B cell (primary cell): ENCODE measurements at regions not wholly inside any gene's neighbourhood (a gene's known extent, or its start where the extent isn't known, plus 50 kb on each side); places are given as distances from the start of the nearest gene placed in this dataset.

Source experiments
- ATAC-seq: fragments of 200-7000 bp; cut with Tn5 transposase; one replicate; pipeline ENCODE4 v1.10.0; 2021; ENCODE audit warnings: low read depth, mild to moderate bottlenecking, moderate number of reproducible peaks, moderate library complexity
- CTCF ChIA-PET: fragments of 350-600 bp; sonication (Branson Sonifier 250); formaldehyde crosslinking; loops from one replicate; lab custom pipeline; 2021; ENCODE audit warnings: antibody characterized with exemption, inconsistent platforms; lab: Charles Lee
- POLR2A ChIA-PET: fragments of 350-600 bp; sonication (Branson Sonifier 250); formaldehyde crosslinking; loops from one replicate; lab custom pipeline; 2021; ENCODE audit warnings: antibody characterized with exemption; lab: Charles Lee
- DNase-seq: peaks from one replicate; pipeline ENCODE4 v3.0.0; 2013
- H2AFZ ChIP-seq: 2 replicates; pipeline ENCODE4 v1.6.1; 2012; ENCODE audit warnings: mild to moderate bottlenecking, low read depth, low read length; ENCODE audit not compliant: insufficient read depth, poor library complexity, severe bottlenecking
- H3K27ac ChIP-seq, 2 donors: 1 replicate in 1 of 2; 2 replicates in 1 of 2; pipeline ENCODE4 v1.5.1; 2012 to 2013; ENCODE audit warnings: low read length in 2 of 2, mild to moderate bottlenecking in 2 of 2, moderate library complexity in 1 of 2
- H3K27me3 ChIP-seq, 4 experiments: fragments of 200-600 bp in 1 of 4; sonication (generic) in 1 of 4; replicated peaks in 1 of 4; 1 replicate in 2 of 4; 2 replicates in 2 of 4; pipeline versions ENCODE4 v1.6.1 to v1.7.0; 2013 to 2016; ENCODE audit warnings: low read length in 3 of 4, mild to moderate bottlenecking in 2 of 4, mixed read lengths in 1 of 4, moderate library complexity in 1 of 4; ENCODE audit not compliant: insufficient read depth in 4 of 4, control insufficient read depth in 3 of 4; ENCODE audit errors: control extremely low read depth in 1 of 4
- H3K36me3 ChIP-seq, 2 experiments: replicated peaks in 1 of 2; 1 replicate in 1 of 2; 2 replicates in 1 of 2; pipeline versions ENCODE4 v1.6.1 to v1.7.1; 2013; ENCODE audit warnings: low read length in 1 of 2; ENCODE audit not compliant: insufficient read depth in 2 of 2, control insufficient read depth in 1 of 2; ENCODE audit errors: control extremely low read depth in 1 of 2, extremely low read depth in 1 of 2
- H3K4me1 ChIP-seq, 2 donors: fragments of 200-600 bp in 1 of 2; sonication (generic) in 1 of 2; 1 replicate in 1 of 2; 2 replicates in 1 of 2; pipeline versions ENCODE4 v1.5.1 to v1.6.1; 2013 to 2017; ENCODE audit warnings: low read length in 2 of 2; ENCODE audit not compliant: control insufficient read depth in 2 of 2, insufficient read depth in 2 of 2
- H3K4me2 ChIP-seq: replicated peaks from 2 replicates; pipeline ENCODE3; 2012; ENCODE audit warnings: mild to moderate bottlenecking, low read depth, low read length; ENCODE audit not compliant: poor library complexity, severe bottlenecking
- H3K4me3 ChIP-seq, 5 experiments: fragments of 200-600 bp in 1 of 5; sonication (generic) in 1 of 5; 1 replicate in 3 of 5; 2 replicates in 2 of 5; pipeline versions ENCODE4 v1.5.1 to v1.7.0; 2011 to 2016; ENCODE audit warnings: low read length in 4 of 5, mild to moderate bottlenecking in 4 of 5, low read depth in 2 of 5, control low read depth in 1 of 5, moderate library complexity in 1 of 5; ENCODE audit not compliant: insufficient read depth in 1 of 5; ENCODE audit errors: control extremely low read depth in 1 of 5, extremely low read depth in 1 of 5
- H3K79me2 ChIP-seq: fragments of 200-600 bp; sonication (generic); one replicate; pipeline ENCODE4 v1.6.0; 2016; ENCODE audit warnings: low read length; ENCODE audit not compliant: control insufficient read depth, insufficient read depth
- H3K9ac ChIP-seq: fragments of 200-600 bp; sonication (generic); 2 replicates; pipeline ENCODE4 v1.6.1; 2017; ENCODE audit warnings: mild to moderate bottlenecking, low read length, moderate library complexity
- H3K9me3 ChIP-seq, 3 donors: one replicate each; pipeline versions ENCODE4 v1.6.1 to v1.7.1; 2013; ENCODE audit warnings: low read length in 2 of 3; ENCODE audit not compliant: control insufficient read depth in 2 of 3, insufficient read depth in 1 of 3; ENCODE audit errors: control extremely low read depth in 1 of 3
- H4K20me1 ChIP-seq: 2 replicates; pipeline ENCODE4 v1.6.0; 2012; ENCODE audit warnings: mild to moderate bottlenecking, low read length; ENCODE audit not compliant: insufficient read depth, control insufficient read depth, poor library complexity, severe bottlenecking
- H3K27ac Mint-ChIP-seq: one replicate; pipeline ENCODE4 v1.8.0; 2021; ENCODE audit warnings: mixed read lengths
- H3K27me3 Mint-ChIP-seq: one replicate; pipeline ENCODE4 v1.8.0; 2021; ENCODE audit warnings: mixed read lengths
- H3K4me1 Mint-ChIP-seq: one replicate; pipeline ENCODE4 v1.8.0; 2021; ENCODE audit warnings: mixed read lengths
- H3K4me3 Mint-ChIP-seq: one replicate; pipeline ENCODE4 v1.8.0; 2021; ENCODE audit warnings: mixed read lengths
- H3K9me3 Mint-ChIP-seq: one replicate; pipeline ENCODE4 v1.8.0; 2022; ENCODE audit warnings: mixed read lengths; ENCODE audit not compliant: insufficient read depth
- EZH2 ChIP-seq: IDR thresholded peaks from 2 replicates; pipeline ENCODE4 v1.6.1; 2012; ENCODE audit warnings: borderline replicate concordance, low read depth, mild to moderate bottlenecking, moderate library complexity, low read length; ENCODE audit not compliant: insufficient read depth, poor library complexity, severe bottlenecking
- WGBS: methylation state at CpG from one replicate; pipeline ENCODE4 v1.1.5; 2013; ENCODE audit warnings: missing lambda C conversion rate; ENCODE audit not compliant: insufficient coverage; 5-methylcytosine and 5-hydroxymethylcytosine counted together
- intact Hi-C: fragments of 100-400 bp; cut with micrococcal nuclease; formaldehyde crosslinking; loops from one replicate; pipeline ENCODE4 v1.10.0; 2022
- TF ChIP-seq, protein P1 (sequence below): fragments of 200-600 bp; IDR thresholded peaks from one replicate; pipeline ENCODE4 v1.8.0; 2022; ENCODE audit warnings: antibody characterized with exemption, mild to moderate bottlenecking

GRCh38 chr6:767755-768512 is 75.0 kb upstream of the EXOC2 start:
- WGBS = 95% methylated on average over 3 of the region's 4 CpGs
- H3K27me3 ChIP-seq = peaks cover 0 to 4% (median 0%) of the 10 kb centered on the region in 4 experiments
- H4K20me1 ChIP-seq = no peaks in the 10 kb centered on the region
- H3K9ac ChIP-seq = no peak overlapping the region
- no peak overlapping the region for H3K27ac ChIP-seq
- no peaks in the 10 kb centered on the region for H3K4me1 ChIP-seq
- Mint-ChIP-seq H3K27ac (no peak overlapping the region), H3K27me3 (peaks cover 35% of the 10 kb centered on the region), H3K4me3 (no peak overlapping the region), H3K4me1 (peaks cover 1% of the 10 kb centered on the region), H3K9me3 (peaks cover 7% of the 10 kb centered on the region)
- no peak overlapping the region for H3K4me3 ChIP-seq
- no peak overlapping the region for H3K4me2 ChIP-seq
- no peaks in the 10 kb centered on the region for H3K36me3 ChIP-seq
- H3K9me3 ChIP-seq = no peaks in the 10 kb centered on the region
- TF ChIP-seq EZH2 = no peak
- TF ChIP-seq, protein P1, sequence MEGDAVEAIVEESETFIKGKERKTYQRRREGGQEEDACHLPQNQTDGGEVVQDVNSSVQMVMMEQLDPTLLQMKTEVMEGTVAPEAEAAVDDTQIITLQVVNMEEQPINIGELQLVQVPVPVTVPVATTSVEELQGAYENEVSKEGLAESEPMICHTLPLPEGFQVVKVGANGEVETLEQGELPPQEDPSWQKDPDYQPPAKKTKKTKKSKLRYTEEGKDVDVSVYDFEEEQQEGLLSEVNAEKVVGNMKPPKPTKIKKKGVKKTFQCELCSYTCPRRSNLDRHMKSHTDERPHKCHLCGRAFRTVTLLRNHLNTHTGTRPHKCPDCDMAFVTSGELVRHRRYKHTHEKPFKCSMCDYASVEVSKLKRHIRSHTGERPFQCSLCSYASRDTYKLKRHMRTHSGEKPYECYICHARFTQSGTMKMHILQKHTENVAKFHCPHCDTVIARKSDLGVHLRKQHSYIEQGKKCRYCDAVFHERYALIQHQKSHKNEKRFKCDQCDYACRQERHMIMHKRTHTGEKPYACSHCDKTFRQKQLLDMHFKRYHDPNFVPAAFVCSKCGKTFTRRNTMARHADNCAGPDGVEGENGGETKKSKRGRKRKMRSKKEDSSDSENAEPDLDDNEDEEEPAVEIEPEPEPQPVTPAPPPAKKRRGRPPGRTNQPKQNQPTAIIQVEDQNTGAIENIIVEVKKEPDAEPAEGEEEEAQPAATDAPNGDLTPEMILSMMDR = no peak
- ATAC-seq = no peak
- intact Hi-C loops = no loop called here
- H2AFZ ChIP-seq = no peak overlapping the region
- no peak for DNase-seq
- POLR2A ChIA-PET = no interaction called here
- CTCF ChIA-PET = no interaction called here
- no peaks in the 10 kb centered on the region for H3K79me2 ChIP-seq

- H3K4me3 Mint-ChIP-seq = no peak overlapping the region
- H3K27me3 Mint-ChIP-seq = peaks cover 27% of the 10 kb centered on the region
- Histone ChIP-seq H3K36me3 (no peaks in the 10 kb centered on the region), H3K27ac (no peak overlapping the region), H4K20me1 (no peaks in the 10 kb centered on the region), H3K4me3 (no peak overlapping the region), H3K4me1 (no peaks in the 10 kb centered on the region), H3K9ac (no peak overlapping the region), H2AFZ (no peak overlapping the region), H3K27me3 (peaks cover 0 to 4% (median 0%) of the 10 kb centered on the region in 4 experiments), H3K9me3 (no peaks in the 10 kb centered on the region), H3K4me2 (no peak overlapping the region), H3K79me2 (no peaks in the 10 kb centered on the region)
- intact Hi-C loops = no loop called here
- no peak for ATAC-seq
- peaks cover 1% of the 10 kb centered on the region for H3K4me1 Mint-ChIP-seq
- peaks cover 2% of the 10 kb centered on the region for H3K9me3 Mint-ChIP-seq
- DNase-seq = no peak
- no peak for TF ChIP-seq EZH2
- TF ChIP-seq, protein P1 = no peak
- WGBS = no CpG with 5 or more reads among the region's 5 CpGs
- H3K27ac Mint-ChIP-seq = no peak overlapping the region
- ChIA-PET POLR2A (no interaction called here), CTCF (no interaction called here)
Measured at GRCh38 chr6:766625-767024, 73.7 kb upstream of the EXOC2 start.
